SK-N-SH (cell line): ENCODE measurements at regions not wholly inside any gene's neighbourhood (a gene's known extent, or its start where the extent isn't known, plus 50 kb on each side); places are given as distances from the start of the nearest gene placed in this dataset.

Experiments
- CTCF ChIA-PET: fragments of 300-600, 350-600 bp; formaldehyde crosslinking; extraction: SDS; loops from one replicate; lab custom pipeline; 2021; lab: Yijun Ruan, JAX
- POLR2A ChIA-PET: fragments of 350-600 bp; sonication (Branson Sonifier 250); formaldehyde crosslinking; extraction: SDS; loops from one replicate; lab custom pipeline; 2020; ENCODE audit warnings: antibody characterized with exemption, inconsistent platforms; lab: Yijun Ruan, JAX
- DNase-seq: peaks from one replicate; pipeline ENCODE4 v3.0.0; 2012
- H2AFZ ChIP-seq: fragments of 200-600 bp; sonication (generic); 2 replicates; pipeline ENCODE4 v1.8.1; 2016; ENCODE audit warnings: antibody characterized with exemption, mild to moderate bottlenecking, low read depth
- H3F3A ChIP-seq: fragments of 200-600 bp; sonication (generic); replicated peaks from 2 replicates; pipeline ENCODE3; 2016; ENCODE audit warnings: antibody characterized with exemption, mild to moderate bottlenecking; ENCODE audit not compliant: insufficient read depth
- H3K27ac ChIP-seq, 2 experiments: fragments of 200-500 bp in 1 of 2; fragments of 200-600 bp in 1 of 2; sonication (Bioruptor generic) in 1 of 2; sonication (generic), shearing (Covaris generic) in 1 of 2; 2 replicates each; pipeline versions ENCODE4 v1.5.1 to v1.6.1; 2014 to 2016; ENCODE audit warnings: low read depth in 2 of 2, inconsistent platforms in 1 of 2, low read length in 1 of 2, mild to moderate bottlenecking in 1 of 2, mixed read lengths in 1 of 2
- H3K27me3 ChIP-seq: fragments of 200-600 bp; sonication (generic), shearing (Covaris generic); 2 replicates; pipeline ENCODE4 v1.6.1; 2016; ENCODE audit warnings: mixed run types; ENCODE audit not compliant: insufficient read depth
- H3K36me3 ChIP-seq, 2 experiments: fragments of 200-500 bp in 1 of 2; fragments of 200-600 bp in 1 of 2; sonication (Bioruptor generic) in 1 of 2; sonication (generic) in 1 of 2; replicated peaks in 1 of 2; 2 replicates each; pipeline versions ENCODE3 to v1.5.1; 2014 to 2016; ENCODE audit warnings: low read length in 1 of 2, mild to moderate bottlenecking in 1 of 2; ENCODE audit not compliant: insufficient read depth in 2 of 2, control insufficient read depth in 1 of 2
- H3K4me1 ChIP-seq, 2 experiments: fragments of 200-500 bp in 1 of 2; fragments of 200-600 bp in 1 of 2; sonication (Bioruptor generic) in 1 of 2; sonication (generic), shearing (Covaris generic) in 1 of 2; 2 replicates each; pipeline versions ENCODE4 v1.5.1 to v1.6.1; 2014 to 2016; ENCODE audit warnings: low read depth in 1 of 2, low read length in 1 of 2, mixed run types in 1 of 2; ENCODE audit not compliant: insufficient read depth in 2 of 2, control insufficient read depth in 1 of 2
- H3K4me2 ChIP-seq: fragments of 200-600 bp; sonication (generic), shearing (Covaris generic); 2 replicates; pipeline ENCODE4 v1.6.1; 2017; ENCODE audit warnings: mixed run types
- H3K4me3 ChIP-seq, 2 experiments: fragments of 200-500 bp in 1 of 2; fragments of 200-600 bp in 1 of 2; sonication (Bioruptor generic) in 1 of 2; sonication (generic), shearing (Covaris generic) in 1 of 2; 2 replicates each; pipeline versions ENCODE4 v1.5.1 to v1.8.1; 2014 to 2016; ENCODE audit warnings: low read depth in 2 of 2, inconsistent platforms in 1 of 2, low read length in 1 of 2, mild to moderate bottlenecking in 1 of 2, mixed read lengths in 1 of 2, moderate library complexity in 1 of 2
- H3K79me2 ChIP-seq: fragments of 200-600 bp; sonication (generic); 2 replicates; pipeline ENCODE4 v1.8.1; 2017; ENCODE audit warnings: mild to moderate bottlenecking; ENCODE audit not compliant: insufficient read depth
- H3K9ac ChIP-seq: fragments of 200-600 bp; sonication (generic); 2 replicates; pipeline ENCODE4 v1.6.1; 2017; ENCODE audit warnings: mixed run types
- H3K9me2 ChIP-seq: fragments of 200-600 bp; sonication (generic); 2 replicates; pipeline ENCODE4 v1.6.1; 2017; ENCODE audit warnings: mixed run types
- H3K9me3 ChIP-seq: fragments of 200-600 bp; sonication (generic); 2 replicates; pipeline ENCODE4 v1.6.1; 2017; ENCODE audit warnings: mixed run types, mild to moderate bottlenecking, moderate library complexity
- H4K20me1 ChIP-seq: fragments of 200-600 bp; sonication (generic); 2 replicates; pipeline ENCODE4 v1.6.1; 2017; ENCODE audit warnings: mild to moderate bottlenecking, mixed run types; ENCODE audit not compliant: insufficient read depth
- CHD2 ChIP-seq: fragments of 150-350 bp; IDR thresholded peaks from 2 replicates; pipeline ENCODE4 v1.6.1; 2018; ENCODE audit warnings: low read length; ENCODE audit not compliant: partially characterized antibody
- ELF1 ChIP-seq: IDR thresholded peaks from 2 replicates; pipeline ENCODE4 v1.4.0; 2012
- EZH2phosphoT487 ChIP-seq: fragments of 200-600 bp; sonication (generic); IDR thresholded peaks from 2 replicates; pipeline ENCODE4 v1.6.1; 2017; ENCODE audit warnings: low read depth, mixed run types, mild to moderate bottlenecking, antibody characterized with exemption, moderate library complexity, borderline replicate concordance
- FOSL2 ChIP-seq: IDR thresholded peaks from 2 replicates; pipeline ENCODE4 v1.4.0; 2012; ENCODE audit warnings: low read depth, mild to moderate bottlenecking, moderate library complexity, borderline replicate concordance
- FOXM1 ChIP-seq: IDR thresholded peaks from 2 replicates; pipeline ENCODE4 v1.4.0; 2012; ENCODE audit warnings: low read depth, mild to moderate bottlenecking
- GABPA ChIP-seq: IDR thresholded peaks from 2 replicates; pipeline ENCODE4 v1.4.0; 2012; ENCODE audit warnings: low read depth, mild to moderate bottlenecking
- IRF3 ChIP-seq: fragments of 150-350 bp; IDR thresholded peaks from 2 replicates; pipeline ENCODE4 v1.6.1; 2016; ENCODE audit warnings: mild to moderate bottlenecking, low read depth, low read length
- NFIC ChIP-seq: IDR thresholded peaks from 2 replicates; pipeline ENCODE4 v1.4.0; 2012; ENCODE audit warnings: borderline replicate concordance
- NRF1 ChIP-seq: IDR thresholded peaks from 2 replicates; pipeline ENCODE4 v1.6.1; 2012; ENCODE audit warnings: low read depth, mild to moderate bottlenecking, low read length
- SIN3A ChIP-seq: IDR thresholded peaks from 2 replicates; pipeline ENCODE4 v1.6.1; 2012; ENCODE audit warnings: low read depth, mild to moderate bottlenecking, low read length, moderate library complexity, borderline replicate concordance
- TCF12 ChIP-seq: IDR thresholded peaks from 2 replicates; pipeline ENCODE4 v1.4.0; 2012
- TEAD4 ChIP-seq: IDR thresholded peaks from 2 replicates; pipeline ENCODE4 v1.4.0; 2012; ENCODE audit warnings: mild to moderate bottlenecking, borderline replicate concordance; ENCODE audit not compliant: insufficient read depth
- USF1 ChIP-seq: IDR thresholded peaks from 2 replicates; pipeline ENCODE4 v1.4.0; 2012; ENCODE audit warnings: low read depth, borderline replicate concordance
- WGBS: methylation state at CpG from one replicate; pipeline ENCODE4 v1.1.6; 2017; ENCODE audit warnings: low lambda C conversion rate; 5-methylcytosine and 5-hydroxymethylcytosine counted together
- TF ChIP-seq, protein P1 (sequence below): fragments of 200-600 bp; sonication (generic); IDR thresholded peaks from 2 replicates; pipeline ENCODE4 v1.6.1; 2017; ENCODE audit warnings: antibody characterized with exemption, mild to moderate bottlenecking, moderate library complexity
- TF ChIP-seq, protein P2 (sequence below): IDR thresholded peaks from 2 replicates; pipeline ENCODE4 v1.4.0; 2012; ENCODE audit warnings: low read depth, borderline replicate concordance
- TF ChIP-seq, protein P3 (sequence below): fragments of 150-350 bp; IDR thresholded peaks from 2 replicates; pipeline ENCODE4 v1.6.1; 2017; ENCODE audit warnings: antibody characterized with exemption, low read length, low read depth, borderline replicate concordance

GRCh38 chr9:104416470-104416869 is 87.6 kb upstream of the OR13F1 start (continued):
- TF ChIP-seq USF1 (no peak), ELF1 (no peak), GABPA (no peak), FOXM1 (no peak), TEAD4 (no peak), TCF12 (no peak), FOSL2 (no peak)
- TF ChIP-seq, protein P1, sequence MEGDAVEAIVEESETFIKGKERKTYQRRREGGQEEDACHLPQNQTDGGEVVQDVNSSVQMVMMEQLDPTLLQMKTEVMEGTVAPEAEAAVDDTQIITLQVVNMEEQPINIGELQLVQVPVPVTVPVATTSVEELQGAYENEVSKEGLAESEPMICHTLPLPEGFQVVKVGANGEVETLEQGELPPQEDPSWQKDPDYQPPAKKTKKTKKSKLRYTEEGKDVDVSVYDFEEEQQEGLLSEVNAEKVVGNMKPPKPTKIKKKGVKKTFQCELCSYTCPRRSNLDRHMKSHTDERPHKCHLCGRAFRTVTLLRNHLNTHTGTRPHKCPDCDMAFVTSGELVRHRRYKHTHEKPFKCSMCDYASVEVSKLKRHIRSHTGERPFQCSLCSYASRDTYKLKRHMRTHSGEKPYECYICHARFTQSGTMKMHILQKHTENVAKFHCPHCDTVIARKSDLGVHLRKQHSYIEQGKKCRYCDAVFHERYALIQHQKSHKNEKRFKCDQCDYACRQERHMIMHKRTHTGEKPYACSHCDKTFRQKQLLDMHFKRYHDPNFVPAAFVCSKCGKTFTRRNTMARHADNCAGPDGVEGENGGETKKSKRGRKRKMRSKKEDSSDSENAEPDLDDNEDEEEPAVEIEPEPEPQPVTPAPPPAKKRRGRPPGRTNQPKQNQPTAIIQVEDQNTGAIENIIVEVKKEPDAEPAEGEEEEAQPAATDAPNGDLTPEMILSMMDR = no peak

DNA sequence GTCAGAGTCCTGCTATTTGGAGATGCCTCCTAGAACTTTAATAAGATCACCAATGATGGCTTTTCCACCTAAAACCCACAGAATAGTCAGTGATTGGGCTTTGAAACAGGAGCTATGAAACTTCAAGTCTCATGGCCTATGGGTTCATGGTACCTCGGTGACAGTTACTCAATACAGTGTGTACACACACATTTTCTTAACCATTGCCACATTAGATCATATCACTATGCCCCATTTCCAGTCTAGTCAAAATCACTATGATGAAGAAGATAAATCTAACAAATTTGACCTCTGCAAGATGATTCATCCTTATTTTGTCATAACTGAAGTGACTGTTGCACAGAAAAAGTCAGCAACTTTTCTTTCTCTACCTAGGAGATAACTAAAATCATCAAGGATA is 86.8 kb upstream of the OR13F1 start:
- ChIA-PET CTCF (no interaction called here), POLR2A (no interaction called here)
- H2AFZ ChIP-seq = no peak overlapping the region
- no peaks in the 10 kb centered on the region for H4K20me1 ChIP-seq
- H3K4me2 ChIP-seq = no peak overlapping the region
- DNase-seq = no peak
- H3K27me3 ChIP-seq = no peaks in the 10 kb centered on the region
- H3K36me3 ChIP-seq = no peaks in the 10 kb centered on the region
- H3K9ac ChIP-seq = no peak overlapping the region
- H3K4me1 ChIP-seq = no peaks in the 10 kb centered on the region
- H3K9me2 ChIP-seq = no peaks in the 10 kb centered on the region
- H3K9me3 ChIP-seq = peaks cover 15% of the 10 kb centered on the region; the same call in 1 of the 2 replicates
- no peak for TF ChIP-seq NRF1
- H3K27ac ChIP-seq = no peak overlapping the region
- no peak overlapping the region for H3K4me3 ChIP-seq
- WGBS = 0% methylated on average over 1 of the region's 1 CpG
- H3F3A ChIP-seq = no peaks in the 10 kb centered on the region
- no peaks in the 10 kb centered on the region for H3K79me2 ChIP-seq

- Histone ChIP-seq H3K27me3 (no peaks in the 10 kb centered on the region), H3K9me2 (no peaks in the 10 kb centered on the region), H3K4me1 (no peaks in the 10 kb centered on the region), H3K36me3 (no peaks in the 10 kb centered on the region), H2AFZ (no peak overlapping the region), H3K79me2 (no peaks in the 10 kb centered on the region), H3K4me3 (no peak overlapping the region), H4K20me1 (no peaks in the 10 kb centered on the region), H3F3A (no peaks in the 10 kb centered on the region), H3K4me2 (no peak overlapping the region), H3K27ac (no peak overlapping the region), H3K9ac (no peak overlapping the region), H3K9me3 (no peaks in the 10 kb centered on the region)
- DNase-seq = no peak
- POLR2A ChIA-PET = no interaction called here
- CTCF ChIA-PET = no interaction called here
- 0% methylated on average over 2 of the region's 2 CpGs for WGBS
- TF ChIP-seq, protein P2, sequence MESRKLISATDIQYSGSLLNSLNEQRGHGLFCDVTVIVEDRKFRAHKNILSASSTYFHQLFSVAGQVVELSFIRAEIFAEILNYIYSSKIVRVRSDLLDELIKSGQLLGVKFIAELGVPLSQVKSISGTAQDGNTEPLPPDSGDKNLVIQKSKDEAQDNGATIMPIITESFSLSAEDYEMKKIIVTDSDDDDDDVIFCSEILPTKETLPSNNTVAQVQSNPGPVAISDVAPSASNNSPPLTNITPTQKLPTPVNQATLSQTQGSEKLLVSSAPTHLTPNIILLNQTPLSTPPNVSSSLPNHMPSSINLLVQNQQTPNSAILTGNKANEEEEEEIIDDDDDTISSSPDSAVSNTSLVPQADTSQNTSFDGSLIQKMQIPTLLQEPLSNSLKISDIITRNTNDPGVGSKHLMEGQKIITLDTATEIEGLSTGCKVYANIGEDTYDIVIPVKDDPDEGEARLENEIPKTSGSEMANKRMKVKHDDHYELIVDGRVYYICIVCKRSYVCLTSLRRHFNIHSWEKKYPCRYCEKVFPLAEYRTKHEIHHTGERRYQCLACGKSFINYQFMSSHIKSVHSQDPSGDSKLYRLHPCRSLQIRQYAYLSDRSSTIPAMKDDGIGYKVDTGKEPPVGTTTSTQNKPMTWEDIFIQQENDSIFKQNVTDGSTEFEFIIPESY = no peak
- no peak for TF ChIP-seq NRF1
- TF ChIP-seq CHD2 = no peak
- no peak for TF ChIP-seq NFIC
- no peak for TF ChIP-seq TEAD4
- TF ChIP-seq, protein P1 = no peak
- TF ChIP-seq, protein P3, sequence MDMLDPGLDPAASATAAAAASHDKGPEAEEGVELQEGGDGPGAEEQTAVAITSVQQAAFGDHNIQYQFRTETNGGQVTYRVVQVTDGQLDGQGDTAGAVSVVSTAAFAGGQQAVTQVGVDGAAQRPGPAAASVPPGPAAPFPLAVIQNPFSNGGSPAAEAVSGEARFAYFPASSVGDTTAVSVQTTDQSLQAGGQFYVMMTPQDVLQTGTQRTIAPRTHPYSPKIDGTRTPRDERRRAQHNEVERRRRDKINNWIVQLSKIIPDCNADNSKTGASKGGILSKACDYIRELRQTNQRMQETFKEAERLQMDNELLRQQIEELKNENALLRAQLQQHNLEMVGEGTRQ = no peak
- no peak for TF ChIP-seq SIN3A
- TF ChIP-seq IRF3 = no peak
- no peak for TF ChIP-seq EZH2phosphoT487
- no peak for TF ChIP-seq FOSL2
Observed at GRCh38 chr9:104429031-104429546, 75.0 kb upstream of the OR13F1 start.
